Stomach (tissue), 4 donors: ENCODE measurements at regions not wholly inside any gene's neighbourhood (a gene's known extent, or its start where the extent isn't known, plus 50 kb on each side); places are given as distances from the start of the nearest gene placed in this dataset.

Experiments used
- EP300 ChIP-seq: sonication (generic); formaldehyde crosslinking; IDR thresholded peaks from one replicate; pipeline ENCODE4 v1.6.1; 2017; ENCODE audit warnings: antibody characterized with exemption
- POLR2A ChIP-seq, 4 donors: fragments of 450-650 bp; IDR thresholded peaks; one replicate each; pipeline ENCODE4 v1.6.1; 2016; ENCODE audit warnings: antibody characterized with exemption in 4 of 4, control low read depth in 2 of 4, mild to moderate bottlenecking in 1 of 4, moderate library complexity in 1 of 4
- POLR2AphosphoS5 ChIP-seq, 3 donors: sonication (generic); formaldehyde crosslinking; IDR thresholded peaks; one replicate each; pipeline ENCODE4 v1.6.1; 2016; ENCODE audit warnings: antibody characterized with exemption in 3 of 3
- TF ChIP-seq, protein P1 (sequence below), 7 experiments: fragments of 450-650 bp in 4 of 7; fragments of 200-600 bp in 3 of 7; sonication (generic) in 3 of 7; IDR thresholded peaks; one replicate each; pipeline ENCODE4 v1.5.1; 2016 to 2019; ENCODE audit warnings: antibody characterized with exemption in 7 of 7, control low read depth in 2 of 7, mild to moderate bottlenecking in 1 of 7

DNA sequence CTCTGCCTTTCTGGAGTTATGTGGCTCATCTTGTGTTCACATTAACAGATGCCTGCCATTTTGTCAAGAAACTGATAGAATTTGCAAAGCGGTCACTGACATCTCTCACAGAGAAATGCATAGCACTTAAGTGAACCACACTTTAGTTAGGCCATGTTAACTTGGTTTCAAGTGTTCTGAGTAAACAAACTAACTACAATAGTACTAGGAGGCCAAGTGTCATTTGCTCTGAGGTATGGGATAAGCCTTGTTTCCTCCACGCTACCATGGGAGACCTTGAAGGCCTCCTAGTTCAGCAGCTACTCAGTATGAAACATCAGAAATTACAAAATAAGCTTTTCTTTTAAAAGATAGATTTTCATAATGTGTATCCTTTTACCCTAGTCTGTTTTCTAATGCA is 143.5 kb upstream of the MARCKS start:
- TF ChIP-seq, protein P1, sequence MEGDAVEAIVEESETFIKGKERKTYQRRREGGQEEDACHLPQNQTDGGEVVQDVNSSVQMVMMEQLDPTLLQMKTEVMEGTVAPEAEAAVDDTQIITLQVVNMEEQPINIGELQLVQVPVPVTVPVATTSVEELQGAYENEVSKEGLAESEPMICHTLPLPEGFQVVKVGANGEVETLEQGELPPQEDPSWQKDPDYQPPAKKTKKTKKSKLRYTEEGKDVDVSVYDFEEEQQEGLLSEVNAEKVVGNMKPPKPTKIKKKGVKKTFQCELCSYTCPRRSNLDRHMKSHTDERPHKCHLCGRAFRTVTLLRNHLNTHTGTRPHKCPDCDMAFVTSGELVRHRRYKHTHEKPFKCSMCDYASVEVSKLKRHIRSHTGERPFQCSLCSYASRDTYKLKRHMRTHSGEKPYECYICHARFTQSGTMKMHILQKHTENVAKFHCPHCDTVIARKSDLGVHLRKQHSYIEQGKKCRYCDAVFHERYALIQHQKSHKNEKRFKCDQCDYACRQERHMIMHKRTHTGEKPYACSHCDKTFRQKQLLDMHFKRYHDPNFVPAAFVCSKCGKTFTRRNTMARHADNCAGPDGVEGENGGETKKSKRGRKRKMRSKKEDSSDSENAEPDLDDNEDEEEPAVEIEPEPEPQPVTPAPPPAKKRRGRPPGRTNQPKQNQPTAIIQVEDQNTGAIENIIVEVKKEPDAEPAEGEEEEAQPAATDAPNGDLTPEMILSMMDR (IDR thresholded peaks at IDR 0.05), result no peak
- TF ChIP-seq POLR2A (IDR thresholded peaks at IDR 0.05) (no peak), POLR2AphosphoS5 (IDR thresholded peaks at IDR 0.05) (no peak), EP300 (no peak)
